ENCODE measurements at regions not wholly inside any gene's neighbourhood (a gene's known extent, or its start where the extent isn't known, plus 50 kb on each side); places are given as distances from the start of the nearest gene placed in this dataset.

DNA sequence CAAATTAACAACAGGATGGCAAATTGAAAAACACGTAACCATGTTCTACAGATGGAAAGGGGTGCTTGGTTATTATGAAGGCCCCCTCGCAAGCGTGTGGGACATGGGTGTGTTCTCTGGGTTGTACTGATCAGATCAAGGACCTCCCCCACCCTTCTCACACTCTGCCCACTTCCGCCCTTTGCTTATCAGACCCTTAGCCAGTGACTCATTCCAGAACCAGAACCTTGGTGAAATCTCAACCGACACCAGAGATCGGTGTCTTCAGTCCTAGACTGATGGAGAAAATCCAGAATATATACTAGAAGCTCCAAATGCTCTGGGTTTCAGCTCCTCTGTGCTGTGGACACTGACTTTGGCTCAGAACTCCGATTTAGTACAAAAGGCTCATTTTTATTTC lies 64.9 kb downstream of the PTTG1 start (continued):
- TF ChIP-seq EGR1 (IDR thresholded peaks at IDR 0.05; ENCODE audit: low read depth in 2 of 2): no peak

DNA sequence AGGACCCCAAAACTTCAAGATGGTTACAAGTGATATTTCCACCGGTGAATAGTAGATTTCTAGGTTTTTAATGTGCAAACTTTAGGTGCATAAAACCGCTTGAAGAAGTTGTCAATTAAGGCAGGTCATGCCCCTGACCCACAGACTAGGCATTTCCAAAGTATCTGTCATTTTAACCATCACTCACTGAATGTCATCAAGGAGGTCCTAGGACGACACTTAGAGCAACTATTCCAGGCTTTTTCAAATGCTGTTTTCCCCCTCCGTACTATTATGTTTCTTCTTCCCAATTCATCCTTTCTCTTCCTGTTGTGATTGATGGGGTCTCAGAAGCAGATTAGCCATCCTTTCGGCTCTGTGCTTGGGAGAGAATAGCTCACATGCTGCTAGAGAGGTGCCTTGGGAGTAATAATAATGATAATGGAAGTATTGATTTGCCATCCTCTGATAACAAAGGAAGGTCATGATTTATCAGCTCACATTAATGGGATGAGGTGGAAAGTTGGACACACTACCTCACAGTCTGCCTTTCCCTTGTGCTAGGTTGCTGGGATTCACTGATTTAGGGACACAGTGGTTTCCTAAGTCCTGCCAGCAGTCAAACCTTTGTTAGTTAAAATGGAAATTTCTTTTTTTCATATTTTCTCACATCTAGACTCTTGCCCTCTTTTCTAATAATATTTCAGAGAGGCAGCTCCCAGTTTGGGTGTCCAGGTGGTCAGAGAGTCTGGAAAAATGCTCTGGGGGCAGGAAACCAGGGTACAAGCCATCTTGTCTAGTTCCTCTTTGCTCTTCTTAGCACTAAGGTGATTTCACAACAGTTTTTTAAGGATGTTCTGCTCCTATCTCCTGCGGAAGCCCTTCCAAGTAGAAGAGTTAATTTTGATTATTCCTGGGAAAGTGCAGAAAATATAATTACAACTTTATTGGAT lies 67.0 kb downstream of the PTTG1 start:
- Histone ChIP-seq H3K4me3 (ENCODE audit: low read depth in 1 of 3, low read length in 3 of 3) (no peak overlapping the region), H3K36me3 (ENCODE audit: control insufficient read depth in 4 of 4, insufficient read depth in 3 of 4, low read depth in 1 of 4, low read length in 3 of 4) (no peaks in the 10 kb centered on the region), H3K9ac (ENCODE audit: low read depth in 1 of 2, low read length in 2 of 2) (no peak overlapping the region), H3K9me3 (ENCODE audit: control insufficient read depth in 4 of 4, low read length in 3 of 4) (no peaks in the 10 kb centered on the region), H3K27ac (ENCODE audit: low read depth in 1 of 2, low read length in 2 of 2) (no peak overlapping the region), H3K4me1 (ENCODE audit: control insufficient read depth in 4 of 4, insufficient read depth in 4 of 4, low read length in 3 of 4) (no peaks in the 10 kb centered on the region), H3K27me3 (ENCODE audit: control insufficient read depth in 4 of 4, insufficient read depth in 4 of 4, low read length in 3 of 4) (no peaks in the 10 kb centered on the region)
- no peak for DNase-seq (ENCODE audit: low spot score)
- 82% methylated on average over 6 of the region's 6 CpGs for WGBS
- TF ChIP-seq FOXA2 (IDR thresholded peaks at IDR 0.05) (no peak), HNF4A (conservative IDR thresholded peaks at IDR 0.05) (no peak), ATF3 (IDR thresholded peaks at IDR 0.05) (no peak), HNF4G (IDR thresholded peaks at IDR 0.05) (no peak), RXRA (IDR thresholded peaks at IDR 0.05) (no peak), NR2F2 (IDR thresholded peaks at IDR 0.05) (no peak), TAF1 (conservative IDR thresholded peaks at IDR 0.05) (no peak), YY1 (IDR thresholded peaks at IDR 0.05) (no peak), EGR1 (IDR thresholded peaks at IDR 0.05; ENCODE audit: low read depth in 2 of 2) (no peak), RAD21 (IDR thresholded peaks at IDR 0.05) (no peak), REST (IDR thresholded peaks at IDR 0.05) (no peak), FOXA1 (IDR thresholded peaks at IDR 0.05) (no peak), GABPA (IDR thresholded peaks at IDR 0.05 in 1 of 2, conservative IDR thresholded peaks at IDR 0.05 in 1 of 2) (no peak), ZBTB33 (IDR thresholded peaks at IDR 0.05) (no peak), SP1 (IDR thresholded peaks at IDR 0.05) (no peak), JUND (IDR thresholded peaks at IDR 0.05) (no peak)
- TF ChIP-seq, protein P1, sequence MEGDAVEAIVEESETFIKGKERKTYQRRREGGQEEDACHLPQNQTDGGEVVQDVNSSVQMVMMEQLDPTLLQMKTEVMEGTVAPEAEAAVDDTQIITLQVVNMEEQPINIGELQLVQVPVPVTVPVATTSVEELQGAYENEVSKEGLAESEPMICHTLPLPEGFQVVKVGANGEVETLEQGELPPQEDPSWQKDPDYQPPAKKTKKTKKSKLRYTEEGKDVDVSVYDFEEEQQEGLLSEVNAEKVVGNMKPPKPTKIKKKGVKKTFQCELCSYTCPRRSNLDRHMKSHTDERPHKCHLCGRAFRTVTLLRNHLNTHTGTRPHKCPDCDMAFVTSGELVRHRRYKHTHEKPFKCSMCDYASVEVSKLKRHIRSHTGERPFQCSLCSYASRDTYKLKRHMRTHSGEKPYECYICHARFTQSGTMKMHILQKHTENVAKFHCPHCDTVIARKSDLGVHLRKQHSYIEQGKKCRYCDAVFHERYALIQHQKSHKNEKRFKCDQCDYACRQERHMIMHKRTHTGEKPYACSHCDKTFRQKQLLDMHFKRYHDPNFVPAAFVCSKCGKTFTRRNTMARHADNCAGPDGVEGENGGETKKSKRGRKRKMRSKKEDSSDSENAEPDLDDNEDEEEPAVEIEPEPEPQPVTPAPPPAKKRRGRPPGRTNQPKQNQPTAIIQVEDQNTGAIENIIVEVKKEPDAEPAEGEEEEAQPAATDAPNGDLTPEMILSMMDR (IDR thresholded peaks at IDR 0.05; ENCODE audit: low read depth, low read length, missing input control): no peak
- TF ChIP-seq, protein P2, sequence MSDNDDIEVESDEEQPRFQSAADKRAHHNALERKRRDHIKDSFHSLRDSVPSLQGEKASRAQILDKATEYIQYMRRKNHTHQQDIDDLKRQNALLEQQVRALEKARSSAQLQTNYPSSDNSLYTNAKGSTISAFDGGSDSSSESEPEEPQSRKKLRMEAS (IDR thresholded peaks at IDR 0.05): no peak
